Activated CD4-positive, CD25-positive, alpha-beta regulatory T cell treated with anti-CD3 and anti-CD28 coated beads, Interleukin-2, amount 50 U/mL, for 72 hours (primary cell): ENCODE measurements at regions not wholly inside any gene's neighbourhood (a gene's known extent, or its start where the extent isn't known, plus 50 kb on each side); places are given as distances from the start of the nearest gene placed in this dataset.

Source experiments
- DNase-seq: peaks from one replicate; pipeline ENCODE4 v3.0.0; 2021

DNA sequence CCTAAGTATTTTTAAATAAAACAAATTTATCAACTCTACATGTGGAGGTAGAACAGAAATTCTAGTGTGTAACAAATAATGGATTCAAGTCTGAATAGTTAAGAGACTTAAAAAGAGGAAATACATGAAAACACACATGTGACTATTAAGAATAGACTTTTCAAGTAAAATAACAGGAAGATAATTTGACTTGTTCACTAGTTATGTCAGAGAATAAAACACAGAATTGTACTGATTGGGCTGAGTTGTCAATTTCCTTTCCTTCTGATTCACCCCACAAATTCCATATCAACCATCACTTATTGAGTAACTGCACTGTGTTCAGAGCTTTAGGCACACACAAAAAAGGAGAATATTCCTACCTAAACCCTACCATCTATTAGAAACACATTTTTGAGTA lies 557.2 kb downstream of the TUSC7 start:
- DNase-seq: no peak

DNA sequence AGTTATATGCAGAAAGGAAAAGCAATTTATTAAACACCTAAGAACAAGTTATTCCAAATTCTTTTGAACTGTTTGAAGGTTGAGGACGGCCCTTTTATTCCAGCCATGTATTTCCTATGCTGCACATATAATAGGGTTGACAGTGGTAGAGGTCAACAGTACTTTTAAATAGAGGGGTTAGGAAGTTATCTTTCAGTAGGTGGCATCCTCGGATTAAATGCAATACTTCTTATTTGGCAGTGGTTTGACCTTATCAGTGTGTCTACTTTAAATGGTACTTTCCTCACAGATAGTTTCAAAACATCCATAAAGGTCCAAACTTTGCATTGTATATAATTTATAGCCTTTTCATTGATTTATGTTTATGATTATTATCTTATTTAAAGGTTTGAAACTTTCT lies 558.7 kb downstream of the TUSC7 start:
- DNase-seq: no peak

DNA sequence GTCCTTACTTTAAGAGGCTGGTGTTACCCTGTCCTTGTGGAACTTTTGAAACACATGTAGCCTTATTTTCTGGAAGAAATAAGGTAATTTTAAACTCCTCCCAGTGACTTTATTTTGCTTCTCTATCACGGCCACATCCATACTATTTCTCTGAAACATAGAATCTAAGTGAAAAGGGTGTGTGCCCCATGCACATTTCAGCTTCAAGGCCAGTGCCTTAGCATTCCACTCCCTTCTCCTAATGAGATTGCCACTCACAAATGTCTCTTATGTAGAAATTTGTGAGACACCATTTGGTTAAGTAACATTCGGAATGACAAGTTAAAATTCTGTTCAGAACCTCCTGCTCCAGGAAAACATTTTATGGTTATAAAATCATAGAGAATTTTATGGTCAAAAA lies 562.7 kb downstream of the TUSC7 start:
- DNase-seq: no peak

DNA sequence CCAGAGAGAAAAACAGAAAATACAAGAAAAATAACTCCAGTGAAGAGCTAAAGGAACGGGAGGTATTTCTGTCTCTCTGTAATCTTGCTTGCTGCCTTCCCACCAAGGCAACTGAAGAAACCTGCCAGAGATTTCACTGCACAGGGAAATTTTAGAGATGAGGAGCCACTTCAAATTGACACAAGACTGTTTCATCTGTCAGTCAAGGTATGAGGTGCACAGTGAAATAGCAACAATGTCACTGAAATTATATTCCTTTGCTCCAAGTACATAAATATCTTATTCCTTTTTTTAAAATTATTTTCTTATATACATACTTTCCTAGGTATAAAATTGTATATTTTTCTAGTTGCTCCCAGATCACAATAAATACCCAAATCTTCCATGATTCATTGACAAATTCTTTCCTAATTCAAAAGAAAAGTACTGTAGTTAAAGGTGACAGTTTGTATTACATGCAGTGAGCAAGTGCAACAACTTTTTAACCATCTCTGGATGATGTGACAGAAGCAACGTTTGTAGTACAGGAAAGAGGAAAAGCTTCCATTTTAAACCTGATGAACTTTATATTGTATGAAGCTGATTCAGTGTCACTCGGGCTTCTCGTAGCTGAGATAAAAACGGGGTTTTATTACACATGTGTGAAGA lies 563.4 kb downstream of the TUSC7 start:
- DNase-seq: no peak

DNA sequence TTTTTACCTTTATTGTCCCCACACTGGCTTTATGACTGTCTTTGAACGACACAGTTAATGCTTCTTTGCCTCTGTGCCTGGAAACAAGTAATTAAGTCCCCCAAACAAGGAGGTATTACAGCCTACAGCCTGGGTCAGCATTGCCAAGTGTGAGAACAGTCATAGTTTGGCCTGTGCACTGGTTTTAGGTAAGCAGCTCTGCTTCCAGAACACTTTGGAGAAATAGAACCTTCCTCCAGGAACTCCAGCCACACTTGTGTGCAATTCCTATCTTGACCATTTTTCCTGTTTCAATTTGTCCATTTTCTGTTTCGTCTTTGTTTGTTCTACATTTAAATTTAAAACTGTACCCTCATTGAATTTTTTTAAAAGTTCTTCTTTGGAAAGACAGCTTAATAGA lies 568.2 kb downstream of the TUSC7 start:
- DNase-seq: no peak

DNA sequence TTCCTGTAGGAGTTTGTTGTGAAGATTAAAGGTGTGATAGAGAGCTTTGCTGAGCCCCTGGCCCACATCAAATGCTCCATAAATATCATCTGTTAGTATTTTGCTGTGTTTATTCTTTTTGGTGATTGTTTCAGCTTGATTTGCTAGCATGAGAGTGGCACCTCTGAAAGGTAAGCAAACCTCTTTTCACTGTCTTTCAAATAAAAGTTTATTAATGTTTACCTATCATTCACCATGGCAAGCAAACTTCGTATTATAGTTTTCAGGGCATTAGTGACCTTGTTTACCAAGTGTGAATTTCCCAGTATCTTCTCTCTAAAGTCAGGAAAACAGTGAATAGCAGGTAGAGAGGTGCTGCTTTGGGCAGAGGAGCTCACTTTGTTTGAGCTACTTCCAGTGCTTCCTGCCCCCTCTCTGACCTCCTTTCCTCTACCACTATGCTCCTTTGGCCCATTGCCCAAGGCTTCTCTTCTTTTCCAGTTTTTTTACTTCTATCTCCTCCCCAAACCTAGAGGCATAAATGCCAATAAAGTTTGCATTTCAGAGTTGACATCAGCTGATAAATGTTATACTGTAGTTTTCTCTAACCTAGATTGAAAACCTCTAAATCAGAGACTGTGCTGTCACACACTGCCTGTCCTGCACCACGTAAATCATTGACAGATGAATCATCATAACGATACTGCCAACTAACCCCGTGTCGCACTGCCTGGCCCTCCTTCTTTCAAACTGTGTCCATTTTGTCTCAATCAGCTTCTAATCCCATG lies 569.0 kb downstream of the TUSC7 start:
- DNase-seq: no peak

DNA sequence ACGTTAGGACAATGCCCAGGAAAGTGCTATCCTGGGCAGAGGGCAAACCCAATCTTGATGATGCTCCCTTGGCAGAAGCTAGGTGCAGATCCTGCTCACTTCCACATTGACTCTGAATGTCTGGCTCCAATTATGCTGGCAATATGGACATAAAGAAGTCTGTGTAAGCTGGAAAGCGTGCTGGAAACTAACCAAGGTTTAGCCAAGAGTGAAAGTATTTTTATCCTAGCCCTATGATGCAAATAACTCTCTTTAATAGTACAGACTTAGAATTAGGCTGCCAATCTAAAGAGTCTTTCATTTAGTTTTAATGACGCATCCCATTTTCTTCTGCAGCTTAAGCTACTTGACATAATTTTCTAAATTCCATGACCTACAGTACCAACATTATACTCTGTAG lies 571.8 kb downstream of the TUSC7 start:
- DNase-seq: no peak

DNA sequence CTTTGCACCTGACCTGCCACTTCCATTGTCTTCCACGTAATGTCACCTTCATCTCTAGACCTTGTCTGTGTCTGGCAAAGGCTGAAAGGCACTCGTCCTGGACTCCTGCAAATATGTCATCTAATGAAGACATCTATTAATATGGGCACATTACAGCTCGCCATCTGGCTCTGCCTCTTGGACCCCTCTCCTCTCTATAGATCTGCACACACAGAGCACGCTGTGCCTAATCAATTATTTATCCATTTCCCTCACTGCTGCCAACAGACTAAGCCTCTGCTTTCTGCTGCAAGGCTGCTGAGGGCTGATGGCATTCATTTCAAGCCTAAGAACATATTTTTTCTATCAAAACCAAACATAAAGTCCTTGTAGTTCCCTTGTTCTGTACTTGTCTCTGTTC lies 573.0 kb downstream of the TUSC7 start:
- no peak for DNase-seq

DNA sequence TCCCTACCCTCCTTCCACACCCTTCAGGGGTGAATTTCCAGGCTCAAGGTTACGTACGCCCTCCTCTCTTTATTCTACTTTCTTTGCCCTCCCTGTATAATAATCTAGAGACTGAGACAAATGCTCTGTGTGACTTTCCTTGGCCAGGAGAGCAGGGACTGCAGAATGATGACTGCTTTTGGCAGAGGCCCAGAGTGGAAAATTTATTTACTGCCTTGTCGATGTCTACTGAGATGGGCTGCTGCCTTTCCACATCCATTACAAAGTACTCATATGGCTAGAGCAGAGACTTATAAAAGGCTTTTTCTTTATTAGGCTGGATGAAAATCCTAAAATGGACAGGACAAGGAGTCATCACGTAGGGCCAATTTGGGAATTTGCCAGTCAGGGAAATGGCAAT lies 576.2 kb downstream of the TUSC7 start:
- no peak for DNase-seq

DNA sequence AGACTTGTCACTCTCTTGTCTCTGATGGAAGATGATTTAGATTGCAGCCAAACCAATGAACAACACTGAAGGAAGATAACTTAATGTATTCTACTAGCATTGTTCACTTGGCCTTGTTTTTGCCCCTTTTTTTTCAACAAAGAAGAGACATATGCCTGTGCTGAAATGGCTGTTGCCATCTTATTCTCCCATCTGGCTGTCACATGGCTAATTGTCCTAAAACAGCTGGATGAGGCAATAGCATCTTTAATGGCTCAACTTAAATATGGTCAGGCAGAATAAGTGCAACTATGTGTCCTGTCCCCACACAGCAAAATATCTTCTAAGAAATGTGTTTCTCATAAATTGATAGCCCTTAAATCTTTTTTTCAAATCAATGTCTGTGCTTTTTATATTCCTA lies 576.9 kb downstream of the TUSC7 start:
- DNase-seq: no peak

DNA sequence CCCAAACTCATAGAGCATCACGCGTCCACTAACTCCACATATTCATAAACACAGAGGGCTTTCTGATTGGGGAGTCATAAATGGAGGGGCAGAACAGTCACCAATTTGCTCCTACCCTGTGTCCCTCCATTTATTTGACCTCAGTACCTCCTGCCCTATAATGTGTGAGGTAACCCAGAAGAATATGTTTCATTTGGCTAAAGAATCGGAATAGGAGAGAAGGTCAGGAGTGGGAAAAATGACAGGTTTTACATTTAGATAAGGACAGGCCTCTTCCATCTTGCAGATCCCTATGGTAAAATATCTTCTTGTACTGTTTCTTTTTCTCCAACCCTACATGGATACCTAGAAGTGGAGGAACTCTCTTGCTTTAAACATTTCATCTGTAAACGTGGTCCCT lies 578.0 kb downstream of the TUSC7 start:
- no peak for DNase-seq

DNA sequence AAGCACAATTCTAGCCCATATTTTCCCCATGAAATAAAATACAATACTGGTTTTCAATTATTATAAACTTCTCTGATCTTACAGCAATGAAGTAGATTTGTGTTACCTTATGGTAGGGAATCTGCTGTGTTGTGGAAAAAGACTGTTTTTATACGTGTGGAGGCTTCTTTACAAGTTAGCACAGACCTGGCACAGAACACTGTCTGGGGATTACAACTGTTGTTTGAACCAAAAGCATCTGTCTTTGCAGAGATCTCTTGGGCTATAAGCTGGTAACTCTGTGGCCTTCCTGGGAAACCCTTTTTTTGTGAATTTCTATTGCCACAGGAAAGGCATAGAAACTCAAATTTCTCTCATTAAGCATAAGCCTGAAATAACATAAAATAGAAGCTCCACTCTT lies 581.9 kb downstream of the TUSC7 start:
- DNase-seq: no peak

DNA sequence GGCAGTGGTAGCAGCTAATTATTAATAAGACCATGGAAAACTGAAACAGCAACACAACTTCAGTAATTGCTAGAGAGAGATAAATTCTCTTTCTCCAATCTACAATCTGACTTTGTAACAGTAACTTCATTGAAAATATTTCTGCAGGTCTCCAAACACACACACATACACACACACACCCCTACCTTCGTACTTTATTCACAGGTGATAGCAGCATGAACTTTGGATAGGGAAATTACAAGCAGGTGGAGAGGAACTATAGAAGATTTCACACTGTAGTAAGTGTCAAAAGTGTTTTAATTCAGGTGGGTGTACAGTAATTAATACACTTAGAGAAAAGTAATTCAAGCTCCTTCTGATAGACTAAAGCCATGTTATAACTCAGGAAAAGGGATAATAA lies 587.5 kb downstream of the TUSC7 start:
- no peak for DNase-seq

DNA sequence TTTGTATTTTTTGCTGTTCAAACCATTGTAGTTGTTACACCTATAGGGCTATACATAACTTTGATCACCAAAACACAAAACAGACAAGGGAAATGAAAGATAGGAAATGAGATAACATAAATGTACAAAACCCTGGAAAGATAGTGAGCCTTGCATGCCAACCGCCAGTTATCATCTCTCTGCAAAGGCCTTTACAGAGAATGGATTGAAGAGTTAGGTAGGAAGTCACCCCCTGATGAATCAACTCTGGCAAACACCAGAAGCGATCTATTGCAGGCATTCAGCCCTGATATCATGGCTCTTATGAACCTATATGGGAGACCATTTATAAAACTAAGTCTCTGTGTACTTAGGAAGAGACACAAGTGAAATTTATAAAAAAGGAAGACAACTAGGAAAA lies 588.0 kb downstream of the TUSC7 start:
- DNase-seq: no peak

DNA sequence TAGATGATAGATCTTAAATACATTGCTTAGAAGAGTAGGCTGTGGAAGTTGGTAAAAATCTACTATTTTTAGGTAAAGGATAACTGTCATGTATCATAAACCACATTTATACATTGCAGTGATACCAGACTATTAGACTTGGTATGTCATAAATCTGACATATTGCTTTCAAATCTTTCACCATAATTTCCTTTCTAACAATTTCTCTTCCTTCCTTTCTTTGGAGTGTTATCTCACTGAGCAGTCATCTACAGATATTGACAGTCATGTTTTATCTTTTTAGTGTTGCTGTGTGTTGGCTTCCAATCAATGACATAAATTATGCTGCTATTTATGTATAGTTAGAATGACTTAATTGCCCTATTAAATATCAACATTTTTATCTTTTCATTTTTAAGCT lies 588.7 kb downstream of the TUSC7 start:
- no peak for DNase-seq

DNA sequence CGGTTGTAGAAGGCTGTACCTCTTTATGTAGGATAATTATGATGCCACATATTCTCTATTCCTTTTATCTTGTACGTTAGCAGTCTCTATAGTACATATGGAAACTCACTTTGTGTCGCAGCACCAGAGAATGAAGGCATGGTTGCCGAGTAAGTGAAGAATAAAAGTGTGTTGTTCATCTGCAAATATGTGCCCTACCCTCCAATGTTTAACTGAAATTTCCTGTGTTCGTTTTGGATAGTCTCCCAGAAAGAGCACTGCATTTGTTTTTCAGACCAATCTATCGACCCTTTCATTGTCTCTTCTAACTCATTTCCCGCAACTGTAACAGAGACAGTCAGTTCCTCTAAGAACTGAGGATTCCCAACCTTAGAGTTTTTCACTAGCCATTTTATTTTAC lies 592.8 kb downstream of the TUSC7 start:
- DNase-seq: no peak

DNA sequence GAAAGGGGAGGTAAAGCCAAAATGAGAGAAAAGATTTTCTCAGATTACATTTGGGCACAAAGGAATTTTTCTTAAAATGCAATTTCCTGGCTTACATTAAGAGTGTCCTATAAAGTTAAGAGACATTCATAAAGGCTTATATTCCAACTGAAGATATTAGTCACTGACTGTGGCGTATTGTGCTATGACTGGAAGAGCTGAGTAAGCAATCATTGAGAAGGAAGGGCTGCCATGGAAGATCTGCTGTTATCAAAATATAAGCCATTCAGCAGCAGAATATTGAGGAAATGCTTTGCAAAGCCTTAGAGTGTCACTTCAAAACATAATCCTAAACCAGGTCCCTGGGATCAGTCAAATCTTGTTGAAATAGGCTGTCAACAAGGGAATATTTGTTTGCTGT lies 593.9 kb downstream of the TUSC7 start:
- no peak for DNase-seq

DNA sequence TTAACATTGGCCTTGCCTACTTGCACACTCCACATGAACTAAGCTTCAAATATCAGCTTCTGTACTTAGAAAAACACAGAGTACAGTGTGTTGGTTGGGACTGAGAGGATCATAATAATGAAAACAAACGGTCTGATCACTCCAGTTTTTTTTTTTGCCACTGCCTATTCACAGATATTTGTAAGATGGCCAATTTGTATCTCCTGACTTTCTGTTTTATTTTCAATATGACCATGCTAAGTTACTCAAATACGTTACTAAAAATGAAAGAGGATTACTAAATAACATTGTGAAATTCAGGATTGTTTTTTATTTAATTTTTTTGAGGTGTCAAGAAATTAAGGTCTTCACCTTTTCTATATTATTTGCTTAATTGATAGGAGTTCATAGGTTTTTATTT lies 595.1 kb downstream of the TUSC7 start:
- no peak for DNase-seq

DNA sequence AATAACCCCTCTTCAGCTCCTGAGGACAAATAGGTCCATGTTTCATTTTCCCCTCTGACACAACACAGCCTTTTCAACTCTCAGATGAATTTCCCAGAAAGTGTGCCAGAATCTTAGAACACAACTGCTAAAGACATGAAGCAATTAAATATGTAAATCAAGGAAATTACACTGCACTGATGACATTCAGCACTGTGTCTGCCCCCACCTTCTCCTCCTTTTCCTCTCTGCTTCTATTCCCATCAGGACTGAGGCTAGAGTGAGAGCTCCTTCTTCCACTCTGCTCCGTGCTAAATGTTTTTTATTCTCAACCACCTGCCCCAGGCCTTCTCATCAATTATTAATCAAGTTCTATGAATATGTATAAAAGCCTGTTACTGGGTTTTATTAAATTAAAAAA lies 596.1 kb downstream of the TUSC7 start:
- DNase-seq: no peak

DNA sequence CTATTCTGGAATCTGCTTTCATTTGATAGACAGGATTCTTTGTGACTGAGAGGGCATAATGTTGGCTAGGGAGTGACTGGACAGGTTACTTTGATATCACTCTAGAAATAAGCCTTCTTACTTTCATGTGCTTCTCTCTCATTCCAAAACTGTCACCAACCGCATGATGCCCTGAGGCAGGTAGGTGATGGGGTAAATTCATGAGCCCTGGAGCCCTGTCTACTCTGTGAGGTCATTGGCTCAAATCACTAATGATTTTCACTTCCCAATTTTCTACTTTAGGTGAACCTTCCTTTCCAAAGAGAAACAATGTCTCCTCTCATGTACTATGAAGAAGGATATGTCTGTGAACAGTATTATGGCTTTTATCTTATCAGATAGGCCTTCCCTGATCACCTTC lies 596.7 kb downstream of the TUSC7 start:
- no peak for DNase-seq

DNA sequence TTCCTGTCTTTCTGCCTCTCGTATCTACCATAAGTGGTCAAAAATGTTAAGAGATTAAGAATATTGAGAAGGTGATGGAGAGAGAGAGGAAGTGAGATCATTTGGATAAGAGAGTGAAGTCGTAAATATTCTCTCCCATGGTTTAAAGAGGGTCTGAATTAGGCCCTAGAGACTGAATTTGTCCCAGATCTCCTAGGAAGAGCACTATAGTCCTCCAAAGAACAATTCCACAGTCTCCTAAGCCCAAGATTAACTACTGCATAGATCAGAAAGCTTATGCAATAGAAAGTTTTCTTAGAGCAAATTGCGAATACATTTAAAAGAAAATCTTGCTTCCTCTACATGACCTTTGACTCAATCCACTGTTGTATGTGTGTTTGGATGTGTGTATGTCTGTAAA lies 598.8 kb downstream of the TUSC7 start:
- no peak for DNase-seq

DNA sequence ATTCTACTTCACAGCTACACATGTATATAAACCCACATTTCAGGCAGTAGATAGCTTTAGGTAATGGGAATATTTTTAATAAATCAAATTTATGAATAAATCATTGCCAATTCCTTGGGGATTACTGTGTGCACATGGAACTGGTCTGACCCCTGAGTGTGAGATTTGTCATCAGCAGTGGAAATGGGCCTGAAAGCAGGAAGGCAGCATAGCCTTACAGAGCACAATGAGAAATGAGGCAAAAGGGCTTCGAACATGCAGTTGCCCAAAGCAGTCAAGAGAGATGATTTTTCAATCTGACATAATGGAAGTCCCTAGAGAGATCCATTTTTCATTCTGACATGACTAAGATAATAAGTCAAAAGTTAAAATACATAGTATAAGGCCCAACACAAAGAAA lies 599.2 kb downstream of the TUSC7 start:
- DNase-seq: no peak

DNA sequence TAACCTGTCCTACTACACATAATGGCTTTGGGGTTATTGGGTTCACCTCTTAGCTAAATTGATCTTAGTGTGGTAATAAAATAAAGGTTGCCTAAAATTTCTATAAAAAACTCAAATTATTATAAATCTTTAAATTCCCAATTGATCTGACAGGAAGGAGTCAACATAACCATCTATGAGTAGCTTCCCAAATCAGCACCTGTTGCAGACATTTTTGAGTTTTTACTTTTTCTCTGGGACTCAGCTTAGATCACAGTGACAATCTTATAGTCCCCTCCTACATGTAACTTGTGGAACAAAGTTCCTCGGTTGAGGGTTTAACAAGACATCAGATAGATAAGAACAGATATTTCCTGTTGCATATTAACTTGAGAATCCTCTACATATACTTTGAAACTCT lies 601.0 kb downstream of the TUSC7 start:
- DNase-seq: no peak

DNA sequence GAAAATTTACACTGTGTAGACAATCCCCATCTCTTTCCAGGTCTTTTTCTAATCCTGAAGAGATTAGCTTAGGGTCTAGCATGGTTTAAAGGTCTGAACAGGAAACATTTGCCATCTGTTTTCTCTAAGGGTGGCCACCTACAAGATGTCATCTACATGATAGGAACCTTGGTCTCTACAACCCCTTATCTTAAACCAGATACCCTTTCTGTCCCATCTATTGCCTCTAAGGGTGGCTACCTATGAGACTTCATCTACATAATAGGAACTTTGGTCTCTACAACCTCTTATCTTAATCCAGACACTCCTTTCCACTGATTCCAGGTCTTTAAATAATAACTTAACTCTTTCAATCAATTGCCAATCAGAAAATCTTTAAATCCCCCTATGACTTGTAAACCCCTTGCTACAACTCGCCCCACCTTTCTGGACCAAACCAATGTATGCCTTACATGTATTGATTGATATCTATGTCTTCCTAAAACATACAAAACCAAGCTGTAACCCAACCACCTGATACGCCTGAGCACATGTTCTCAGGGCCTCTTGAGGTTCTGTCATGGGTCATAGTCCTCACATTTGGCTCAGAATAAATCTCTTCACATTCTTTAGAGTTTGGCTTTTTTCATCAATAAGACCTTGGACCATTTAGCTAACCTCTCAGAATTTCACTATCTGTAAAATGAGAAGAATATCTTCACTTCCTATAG lies 605.0 kb downstream of the TUSC7 start:
- DNase-seq: no peak

DNA sequence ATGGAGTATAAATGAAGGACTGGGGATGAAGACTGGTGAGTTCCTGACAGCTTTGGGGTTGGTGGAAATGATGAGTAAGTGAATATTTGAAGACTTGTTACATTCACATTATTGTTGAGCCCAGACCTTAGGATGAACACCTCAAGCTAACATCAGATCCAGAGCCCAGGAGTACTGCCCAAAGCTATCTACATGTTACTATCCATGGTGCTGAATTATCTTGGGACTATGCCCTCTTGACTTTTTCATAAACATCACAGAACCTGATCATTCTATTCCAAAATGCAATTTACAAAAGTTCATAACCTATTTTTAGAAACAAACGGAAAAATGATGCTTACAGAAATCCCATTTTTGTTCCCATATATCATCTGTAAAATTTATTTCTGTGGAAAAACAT lies 613.3 kb downstream of the TUSC7 start:
- DNase-seq: no peak
